ENCODE measurements at regions not wholly inside any gene's neighbourhood (a gene's known extent, or its start where the extent isn't known, plus 50 kb on each side); places are given as distances from the start of the nearest gene placed in this dataset.

- TF ChIP-seq POLR2A (IDR thresholded peaks at IDR 0.05) (no peak), CTCF (IDR thresholded peaks at IDR 0.05) (no peak)
Observed at GRCh38 chr5:168159425-168159824, 132.0 kb upstream of the WWC1 start.

Measured in thyroid gland (tissue), 4 donors.